ENCODE measurements at regions not wholly inside any gene's neighbourhood (a gene's known extent, or its start where the extent isn't known, plus 50 kb on each side); places are given as distances from the start of the nearest gene placed in this dataset.

- CTCF ChIA-PET, result interaction anchor here (0.8 kb wide), 1 partner anchor 78 kb away, joined by 3 read pairs; no protein-coding TSS in a partner anchor
- Mint-ChIP-seq H3K4me1 (ENCODE audit: low read depth, unreplicated experiment) (no peaks in the 10 kb centered on the region), H3K36me3 (ENCODE audit: insufficient read depth, unreplicated experiment) (peaks cover 4% of the 10 kb centered on the region), H3K27ac (ENCODE audit: unreplicated experiment) (no peak overlapping the region), H3K9me3 (ENCODE audit: low read depth, unreplicated experiment) (no peaks in the 10 kb centered on the region), H3K4me3 (ENCODE audit: low read depth, unreplicated experiment) (no peak overlapping the region), H3K27me3 (ENCODE audit: unreplicated experiment) (no peaks in the 10 kb centered on the region)
- intact Hi-C loops (cut with micrococcal nuclease; ENCODE audit: unreplicated experiment), result no loop called here
- no peak for DNase-seq
- BruUV-seq (replicated peaks), result no TSS peak
- no peak for TF ChIP-seq CTCF (IDR thresholded peaks at IDR 0.05; ENCODE audit: unreplicated experiment)
Measured at GRCh38 chr15:95718441-95718840, 612.1 kb upstream of the NR2F2 start.

GRCh38 chr15:95724908-95725633 is 605.4 kb upstream of the NR2F2 start:
- CTCF ChIA-PET, result no interaction called here
- TF ChIP-seq CTCF (IDR thresholded peaks at IDR 0.05; ENCODE audit: unreplicated experiment), result no peak
- no peak for DNase-seq
- H3K36me3 Mint-ChIP-seq (ENCODE audit: insufficient read depth, unreplicated experiment), result no peaks in the 10 kb centered on the region
- intact Hi-C loops (cut with micrococcal nuclease; ENCODE audit: unreplicated experiment), result no loop called here
- no peaks in the 10 kb centered on the region for H3K4me1 Mint-ChIP-seq (ENCODE audit: low read depth, unreplicated experiment)
- H3K27ac Mint-ChIP-seq (ENCODE audit: unreplicated experiment), result no peak overlapping the region
- H3K27me3 Mint-ChIP-seq (ENCODE audit: unreplicated experiment), result no peaks in the 10 kb centered on the region
- no peak overlapping the region for H3K4me3 Mint-ChIP-seq (ENCODE audit: low read depth, unreplicated experiment)
- no TSS peak for BruUV-seq (replicated peaks)
- no peaks in the 10 kb centered on the region for H3K9me3 Mint-ChIP-seq (ENCODE audit: low read depth, unreplicated experiment)

GRCh38 chr15:95726891-95727290 is 603.6 kb upstream of the NR2F2 start:
- no TSS peak for BruUV-seq (replicated peaks)
- no peak for TF ChIP-seq CTCF (IDR thresholded peaks at IDR 0.05; ENCODE audit: unreplicated experiment)
- no peak for DNase-seq
- Mint-ChIP-seq H3K9me3 (ENCODE audit: low read depth, unreplicated experiment) (no peaks in the 10 kb centered on the region), H3K4me1 (ENCODE audit: low read depth, unreplicated experiment) (no peaks in the 10 kb centered on the region), H3K27me3 (ENCODE audit: unreplicated experiment) (no peaks in the 10 kb centered on the region), H3K36me3 (ENCODE audit: insufficient read depth, unreplicated experiment) (no peaks in the 10 kb centered on the region), H3K27ac (ENCODE audit: unreplicated experiment) (no peak overlapping the region), H3K4me3 (ENCODE audit: low read depth, unreplicated experiment) (no peak overlapping the region)
- CTCF ChIA-PET, result no interaction called here
- intact Hi-C loops (cut with micrococcal nuclease; ENCODE audit: unreplicated experiment), result no loop called here

- peaks cover 10% of the 10 kb centered on the region for H3K9me3 Mint-ChIP-seq (ENCODE audit: low read depth, unreplicated experiment)
- peaks cover 13% of the 10 kb centered on the region for H3K4me1 Mint-ChIP-seq (ENCODE audit: low read depth, unreplicated experiment)
- TF ChIP-seq CTCF (IDR thresholded peaks at IDR 0.05; ENCODE audit: unreplicated experiment), result no peak
- no peak for DNase-seq
- no peaks in the 10 kb centered on the region for H3K36me3 Mint-ChIP-seq (ENCODE audit: insufficient read depth, unreplicated experiment)
- no peak overlapping the region for H3K4me3 Mint-ChIP-seq (ENCODE audit: low read depth, unreplicated experiment)
- intact Hi-C loops (cut with micrococcal nuclease; ENCODE audit: unreplicated experiment), result no loop called here
- no peak overlapping the region for H3K27ac Mint-ChIP-seq (ENCODE audit: unreplicated experiment)
- BruUV-seq (replicated peaks), result no TSS peak
- CTCF ChIA-PET, result interaction anchor here (0.9 kb wide), 1 partner anchor 474 kb away, joined by 5 read pairs; no protein-coding TSS in a partner anchor
- no peaks in the 10 kb centered on the region for H3K27me3 Mint-ChIP-seq (ENCODE audit: unreplicated experiment)
Measured at GRCh38 chr15:95733931-95734330, 596.6 kb upstream of the NR2F2 start.

All from Calu3 (cell line).